Activated CD8-positive, alpha-beta memory T cell treated with anti-CD3 and anti-CD28 coated beads for 4 hours (primary cell): ENCODE measurements at regions not wholly inside any gene's neighbourhood (a gene's known extent, or its start where the extent isn't known, plus 50 kb on each side); places are given as distances from the start of the nearest gene placed in this dataset.

ENCODE experiments used
- DNase-seq, 2 donors: peaks; one replicate each; pipeline ENCODE4 v3.0.0-alpha.2; 2020; ENCODE audit warnings: low read depth in 2 of 2

DNA sequence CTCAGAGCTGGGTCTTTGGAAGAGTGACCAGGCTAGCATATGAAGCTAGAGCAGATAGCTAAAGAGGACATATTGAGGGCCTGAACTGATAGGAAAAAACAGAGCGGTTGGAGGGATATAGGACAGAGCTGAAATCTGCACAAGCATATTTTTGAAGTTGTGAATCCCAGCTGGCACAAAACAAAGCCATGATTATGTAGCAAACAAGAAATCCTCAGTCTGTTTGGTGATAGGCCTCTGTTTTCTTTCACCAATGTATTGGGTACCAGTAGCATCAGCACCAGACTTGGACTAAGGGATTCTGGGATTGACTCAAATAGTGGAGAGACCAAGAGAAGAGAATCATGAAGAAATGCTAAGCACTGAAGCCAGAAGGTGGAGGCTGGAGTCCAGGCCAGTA, 151.0 kb downstream of the FAM43A start:
- no peak for DNase-seq

DNA sequence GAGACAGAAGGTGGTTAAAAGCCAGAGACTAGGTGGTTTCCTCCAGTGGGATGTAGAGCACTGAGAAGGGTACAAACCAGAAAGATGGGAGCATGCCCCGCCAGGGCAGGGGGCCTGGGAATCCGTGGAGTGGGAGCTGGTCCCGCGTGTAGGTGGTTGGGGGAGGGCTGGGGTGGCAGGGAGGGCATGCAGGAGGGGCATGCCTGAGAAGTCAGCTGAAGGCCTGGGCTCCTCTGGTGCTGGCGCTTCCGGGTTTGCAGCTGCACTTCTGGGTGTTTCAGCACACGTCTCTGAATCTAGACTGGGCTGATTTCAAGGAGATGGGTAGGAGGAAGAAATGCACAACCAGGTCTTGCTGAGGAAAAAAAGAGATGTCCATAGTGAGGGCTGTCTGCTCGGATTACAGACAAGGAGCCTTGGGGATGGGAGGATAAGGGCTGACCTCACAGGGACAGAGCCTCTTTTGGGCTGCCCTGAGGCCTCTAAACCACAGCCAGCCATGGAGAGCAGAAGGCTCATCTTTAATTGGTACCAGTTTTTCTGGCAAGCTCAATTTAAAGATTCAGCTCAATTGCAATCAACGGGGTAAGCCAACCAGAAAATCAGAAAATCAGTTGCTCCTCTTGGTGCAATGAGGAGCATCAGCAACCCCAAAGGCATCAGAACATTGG, 151.9 kb downstream of the FAM43A start:
- DNase-seq = no peak

DNA sequence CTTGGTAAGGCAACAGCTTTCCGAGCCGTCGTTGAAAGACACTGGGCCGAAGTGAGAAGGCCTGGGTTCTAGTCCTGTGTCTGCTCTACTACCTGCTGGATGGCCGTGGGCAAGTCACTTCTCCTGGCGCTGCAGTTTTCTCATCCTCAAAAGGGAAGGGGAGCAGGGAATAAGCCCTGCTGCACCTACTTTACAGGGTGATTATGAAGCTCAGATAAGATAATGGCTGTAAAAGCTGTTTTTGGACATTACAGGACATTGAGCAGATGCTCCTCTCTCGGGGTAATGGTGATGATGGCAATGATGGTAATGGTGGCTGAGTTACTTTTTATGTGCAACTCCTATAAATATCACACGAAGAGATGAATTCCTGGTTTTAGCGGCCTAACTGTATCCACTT, 152.6 kb downstream of the FAM43A start:
- DNase-seq = no peak

DNA sequence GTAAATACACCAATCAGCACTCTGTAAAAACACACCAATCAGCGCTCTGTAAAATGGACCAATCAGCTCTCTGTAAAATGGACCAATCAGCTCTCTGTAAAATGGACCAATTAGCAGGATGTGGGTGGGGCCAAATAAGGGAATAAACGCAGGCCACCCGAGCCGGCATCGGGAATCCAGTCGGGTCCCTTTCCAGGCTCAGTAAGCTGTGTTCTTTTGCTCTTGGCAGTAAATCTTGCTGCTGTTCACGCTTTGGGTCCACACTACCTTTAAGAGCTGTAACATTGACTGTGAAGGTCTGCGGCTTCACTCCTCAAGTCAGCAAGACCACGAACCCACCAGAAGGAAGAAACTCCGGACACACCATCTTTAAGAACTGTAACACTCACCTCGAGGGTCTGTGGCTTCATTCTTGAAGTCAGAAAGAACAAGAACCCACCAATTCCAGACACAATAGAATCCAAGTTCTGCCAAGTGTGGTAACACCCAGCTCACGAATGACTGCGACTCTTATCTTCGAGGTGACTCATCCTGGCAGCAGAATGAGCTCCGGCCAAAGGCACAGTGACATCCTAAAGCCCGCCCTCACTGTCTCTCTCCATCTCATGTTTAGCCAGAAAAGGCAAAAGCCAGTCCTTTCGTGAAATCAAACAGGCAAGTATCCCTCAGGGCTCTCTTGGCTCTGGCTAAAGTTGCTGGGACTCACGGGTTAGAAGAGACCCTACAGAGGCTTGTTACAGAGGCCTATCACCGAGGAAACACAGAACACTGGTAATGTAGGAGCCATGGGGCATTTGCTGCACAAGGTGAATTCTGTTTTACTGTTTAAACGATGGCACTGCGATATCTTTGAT, 155.2 kb downstream of the FAM43A start:
- no peak for DNase-seq

DNA sequence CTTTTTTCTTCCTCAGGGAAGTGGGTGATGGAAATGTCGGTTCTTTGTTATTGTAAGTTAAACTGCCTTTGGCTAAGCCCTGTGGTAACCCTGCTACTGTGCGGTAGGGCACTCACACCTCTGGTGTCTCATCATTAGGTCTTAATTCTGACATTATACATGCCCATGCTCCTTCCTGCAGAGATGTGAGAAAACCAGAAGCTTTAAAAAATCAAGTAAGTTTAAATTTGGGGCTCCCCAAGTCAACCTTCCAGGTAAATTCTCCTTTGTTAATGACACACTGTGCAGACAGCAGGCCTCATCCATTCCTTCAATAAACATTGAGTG, 155.8 kb downstream of the FAM43A start:
- no peak for DNase-seq

DNA sequence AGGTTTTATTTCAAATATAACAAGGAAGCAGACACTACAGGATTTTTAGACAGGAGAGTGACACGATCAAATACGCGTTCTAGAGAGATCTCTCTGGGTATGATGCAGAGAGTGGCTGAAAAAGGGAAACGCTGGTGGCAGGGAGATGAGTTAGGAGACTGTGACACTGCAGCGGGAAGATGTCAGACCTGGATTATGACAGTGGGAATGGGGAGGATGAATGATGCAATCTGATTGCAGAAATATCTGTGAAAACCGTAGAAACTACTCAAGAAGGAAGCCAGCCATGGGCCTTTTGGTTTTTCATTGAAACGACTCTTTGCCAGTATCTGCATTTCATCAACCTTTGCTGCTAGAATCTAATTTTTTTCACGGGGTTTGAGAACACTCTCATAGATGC, 157.9 kb downstream of the FAM43A start:
- DNase-seq = no peak

DNA sequence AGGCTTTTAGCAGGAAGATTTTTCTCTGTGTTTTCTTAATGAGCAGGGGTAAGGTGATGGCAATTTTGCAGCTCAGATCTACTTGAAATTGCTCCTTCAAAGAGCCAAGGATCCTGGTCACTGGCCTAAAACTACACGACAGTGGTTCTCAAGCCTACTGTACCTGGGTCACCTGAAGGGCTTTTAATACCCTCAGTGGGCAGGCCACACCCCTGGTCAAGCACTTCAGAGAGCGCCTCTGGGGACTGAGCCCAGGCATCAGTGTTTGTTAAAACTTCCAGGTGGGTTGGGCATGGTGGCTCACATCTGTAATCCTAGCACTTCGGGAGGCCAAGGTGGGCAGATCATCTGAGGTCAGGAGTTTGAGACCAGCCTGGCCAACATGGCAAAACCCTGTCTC, 158.4 kb downstream of the FAM43A start:
- DNase-seq = no peak

DNA sequence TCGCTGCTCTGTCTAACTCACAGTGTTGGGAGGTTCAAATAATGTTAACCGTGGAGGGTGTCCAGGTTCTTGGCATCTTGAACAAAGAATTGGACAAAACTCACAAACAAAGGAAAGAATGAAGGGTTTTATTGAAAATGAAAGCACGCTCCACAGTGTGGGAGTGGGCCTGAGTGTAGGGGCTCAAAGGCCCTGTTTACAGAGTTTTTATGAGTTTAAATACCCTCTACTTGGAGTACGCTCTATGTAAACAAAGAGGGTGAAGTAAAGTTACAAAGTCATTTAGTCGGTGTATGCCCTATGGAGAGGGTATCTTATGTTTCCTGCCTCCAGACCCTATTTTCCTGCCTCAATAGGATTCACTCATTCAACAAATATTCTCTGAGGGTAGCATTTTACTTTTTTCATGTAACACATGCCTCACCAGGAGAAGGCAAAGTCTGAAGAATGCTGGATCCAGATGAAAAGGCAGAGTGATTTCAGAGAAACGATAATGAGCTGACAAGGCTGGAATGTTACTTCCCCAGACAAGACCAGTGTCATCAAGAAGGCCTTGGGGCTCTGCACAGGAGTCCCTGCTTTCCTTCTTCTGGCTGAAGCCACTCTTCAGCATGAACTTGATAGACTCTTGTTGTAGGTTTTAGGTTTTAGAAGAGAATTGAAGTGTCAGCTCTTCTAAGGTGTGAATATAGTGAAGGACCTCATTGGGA, 163.6 kb downstream of the FAM43A start:
- no peak for DNase-seq

DNA sequence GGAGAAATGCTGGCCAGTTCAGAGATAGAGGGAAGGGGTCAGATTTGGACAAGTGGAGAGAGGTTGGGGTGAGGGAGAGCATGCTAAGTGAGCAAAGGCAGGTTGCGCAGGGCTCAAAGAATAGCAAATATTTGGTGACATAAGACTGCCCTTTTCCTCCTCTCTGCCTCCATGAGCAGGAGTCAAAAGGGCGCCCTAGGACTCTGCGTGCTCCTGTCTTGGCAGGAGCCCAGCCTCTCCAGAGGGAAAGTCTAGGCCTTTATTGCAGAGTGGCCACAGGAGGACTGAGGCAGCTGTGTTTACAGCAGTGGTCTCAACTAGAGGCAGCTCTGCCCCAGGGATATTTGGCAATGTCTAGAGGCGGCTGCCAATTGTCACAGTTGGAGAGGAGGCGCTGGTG, 165.6 kb downstream of the FAM43A start:
- no peak for DNase-seq

DNA sequence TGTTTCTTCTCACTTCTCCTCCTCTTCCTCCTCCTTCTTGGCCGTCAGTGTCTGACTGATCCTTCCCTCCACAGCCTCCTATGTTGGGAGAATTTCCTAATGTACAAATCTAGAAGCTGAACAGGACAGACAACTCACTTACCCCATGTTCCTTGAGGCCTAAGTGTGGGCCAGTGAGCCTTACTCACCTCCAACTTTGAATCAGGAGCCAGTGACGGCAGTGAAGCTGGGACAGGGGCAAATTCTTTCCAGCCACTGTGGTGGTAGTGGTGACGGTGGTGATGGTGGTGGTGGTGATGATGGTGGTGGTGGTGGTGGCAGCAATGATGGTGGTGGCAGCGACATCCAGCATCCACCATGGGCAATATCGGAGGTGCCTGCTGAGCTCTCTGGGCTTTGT, 166.3 kb downstream of the FAM43A start:
- no peak for DNase-seq

DNA sequence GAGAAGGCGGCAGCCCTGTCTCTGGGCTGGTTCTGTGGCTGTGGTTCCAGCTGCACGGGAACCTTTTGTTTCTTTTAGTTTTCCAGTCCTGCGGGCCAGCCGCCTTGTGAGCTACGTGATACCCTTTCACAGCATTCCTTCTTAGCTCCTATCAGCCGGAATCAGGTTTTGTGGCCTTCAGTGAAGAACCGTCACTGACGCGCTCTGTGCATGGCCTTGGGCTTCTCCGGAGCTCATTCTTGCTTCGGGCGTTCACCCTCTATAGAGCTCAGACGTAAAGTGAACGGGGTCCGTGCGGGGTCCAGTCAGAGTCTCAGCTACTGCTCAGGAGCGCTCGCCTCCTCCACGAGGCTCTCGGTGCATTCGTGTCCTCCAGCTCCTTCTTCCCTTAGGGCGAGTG, 166.7 kb downstream of the FAM43A start:
- no peak for DNase-seq

DNA sequence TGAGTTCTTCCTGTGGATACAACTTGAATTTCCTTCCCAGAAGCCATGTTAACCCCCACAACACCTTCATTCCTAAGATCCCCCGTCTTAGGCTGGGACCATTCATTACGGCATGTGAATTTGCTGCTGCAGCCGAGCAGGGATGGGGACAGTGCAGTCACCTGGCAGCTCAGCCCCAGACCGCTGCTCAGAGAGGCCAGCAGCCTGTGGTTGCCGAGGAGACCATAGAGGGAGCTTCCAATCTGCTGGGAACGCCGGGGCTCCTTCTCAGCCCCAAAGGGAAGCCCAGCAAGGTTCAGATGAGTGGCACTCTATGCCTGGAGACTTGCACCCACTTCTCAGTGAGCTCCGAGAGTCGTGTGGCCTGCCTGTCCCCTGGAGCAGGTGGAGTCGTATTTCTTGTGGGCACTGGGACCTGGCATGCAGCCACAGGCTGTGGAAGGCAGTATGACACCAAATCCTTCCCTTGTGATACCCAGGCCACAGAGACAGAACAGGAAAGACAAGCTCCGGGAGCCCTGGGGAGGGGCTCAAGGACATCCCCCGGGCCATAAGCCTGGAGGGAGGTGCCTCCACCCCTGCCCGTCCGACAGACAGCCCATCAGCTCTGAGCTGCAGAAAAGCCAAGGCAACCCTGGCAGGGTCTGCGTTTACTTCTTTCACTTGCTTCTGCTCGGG, 167.3 kb downstream of the FAM43A start:
- no peak for DNase-seq

DNA sequence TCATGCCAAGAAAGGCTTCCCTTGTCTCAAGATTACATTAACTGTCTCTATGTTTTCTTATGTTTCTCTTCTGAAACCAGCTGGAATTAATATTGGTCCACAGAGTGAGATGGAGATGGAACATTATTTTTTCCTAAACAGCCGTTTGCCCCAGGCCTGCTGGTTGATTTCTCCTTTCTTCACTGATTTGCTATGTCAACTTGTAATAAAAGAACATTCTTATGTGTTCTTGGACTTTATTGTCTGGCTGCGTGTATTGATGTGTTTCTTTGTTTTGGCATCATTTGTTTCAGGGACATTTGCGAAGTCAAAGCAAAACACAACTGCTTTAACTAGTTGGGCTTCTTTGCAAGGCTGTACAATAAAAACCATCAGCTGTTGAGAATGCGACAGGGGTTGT, 168.5 kb downstream of the FAM43A start:
- DNase-seq = no peak

DNA sequence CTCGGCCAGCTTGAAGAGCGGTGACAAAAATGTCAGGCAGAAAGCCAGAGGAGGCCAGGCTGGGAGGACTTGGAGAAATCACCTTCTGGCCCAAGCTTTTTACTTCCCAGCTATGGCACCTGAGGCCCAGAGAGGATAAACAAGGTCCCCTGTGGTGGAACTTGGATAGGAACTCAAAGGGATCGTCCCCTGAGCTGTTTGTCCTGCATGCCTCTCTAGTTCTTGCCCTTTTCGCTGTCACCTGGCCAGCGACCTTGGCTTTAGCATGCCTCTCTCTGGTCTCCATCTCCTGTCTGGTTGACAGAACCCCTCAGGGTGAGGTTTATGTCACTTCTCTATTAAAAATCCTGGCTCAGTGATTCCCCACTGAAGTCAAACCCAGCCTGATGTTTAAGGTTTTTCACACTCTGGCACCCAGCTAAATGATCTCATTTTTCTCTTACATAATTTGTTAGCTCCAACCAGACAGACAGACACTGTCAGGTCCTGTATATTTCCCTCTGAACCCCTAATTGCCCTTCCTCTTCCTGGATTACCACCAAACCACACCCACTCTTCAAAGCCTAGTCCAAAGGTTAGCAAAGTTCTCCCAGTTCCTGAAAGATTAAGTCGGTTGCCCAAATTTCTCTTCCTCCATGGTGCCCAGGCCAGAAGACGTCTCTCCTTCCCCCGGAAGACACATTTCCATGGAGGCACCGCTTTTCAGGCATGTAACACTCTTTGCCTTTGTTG, 169.1 kb downstream of the FAM43A start:
- no peak for DNase-seq

DNA sequence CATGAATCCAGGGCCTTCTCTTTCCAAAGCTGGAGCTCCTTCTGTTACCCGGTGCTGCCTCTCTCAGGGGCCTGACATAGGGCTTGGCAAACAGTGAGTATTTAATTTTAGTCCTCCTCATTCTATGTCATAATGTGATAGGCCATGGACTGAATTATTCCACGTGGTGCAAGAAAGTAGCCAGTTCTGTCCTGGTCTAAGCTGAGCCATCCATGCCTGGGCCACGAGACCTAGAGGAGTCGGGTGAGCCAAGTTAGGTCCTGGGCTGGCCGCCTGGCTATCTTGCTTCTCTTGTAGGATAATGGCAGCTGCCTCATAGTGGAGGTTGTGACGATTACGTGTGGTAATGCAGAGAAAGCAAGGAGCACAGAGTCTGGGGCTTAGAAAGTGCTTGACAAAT, 170.6 kb downstream of the FAM43A start:
- DNase-seq = no peak

DNA sequence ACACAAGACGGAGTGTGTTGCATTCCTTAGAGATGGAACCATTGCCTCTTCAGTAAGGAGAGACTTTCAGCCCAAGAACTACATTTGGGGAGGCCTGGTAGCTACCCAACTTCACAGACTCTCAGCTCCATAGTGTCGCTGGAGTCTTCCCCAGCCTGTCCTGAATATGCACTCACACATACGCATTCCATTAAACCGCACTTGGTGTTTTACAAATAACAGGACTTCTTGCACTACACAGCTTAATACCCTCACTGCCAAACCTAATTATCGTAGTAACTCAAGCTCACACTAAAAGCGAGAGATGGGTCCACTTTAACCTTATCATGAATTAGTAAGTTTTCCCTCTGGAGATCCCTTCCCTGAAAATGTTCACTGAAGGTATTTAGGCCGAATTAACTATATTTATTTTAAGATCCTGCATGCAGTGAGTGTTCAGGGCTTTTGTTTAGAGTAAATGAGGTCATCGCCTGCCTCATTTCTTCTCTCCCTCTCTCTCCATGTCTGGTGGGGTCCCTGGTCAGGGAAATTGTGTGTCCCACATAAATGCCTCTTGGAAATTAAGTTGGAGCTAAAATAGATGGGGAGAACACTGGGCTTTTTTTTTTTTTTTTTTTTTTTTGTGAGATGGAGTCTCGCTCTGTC, 171.9 kb downstream of the FAM43A start:
- DNase-seq = no peak

DNA sequence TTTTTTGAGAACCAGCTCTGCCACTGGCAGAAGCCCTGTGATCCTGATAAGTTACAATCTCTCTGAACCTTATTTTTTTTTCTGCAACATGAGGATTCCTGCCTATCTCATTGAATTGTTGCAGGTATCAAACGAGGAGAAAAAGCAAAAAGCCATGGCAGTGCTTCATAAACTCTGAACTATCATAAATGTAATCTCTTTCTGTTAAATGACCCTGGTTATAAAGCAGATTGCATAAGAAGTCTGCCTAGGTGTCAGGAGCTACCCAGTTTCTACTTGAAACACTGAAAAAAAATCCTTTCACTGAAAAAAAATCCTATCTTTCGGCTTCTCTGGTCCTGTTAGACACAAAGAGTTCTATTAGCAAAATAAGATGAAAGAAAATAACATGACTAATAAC, 172.7 kb downstream of the FAM43A start:
- no peak for DNase-seq

DNA sequence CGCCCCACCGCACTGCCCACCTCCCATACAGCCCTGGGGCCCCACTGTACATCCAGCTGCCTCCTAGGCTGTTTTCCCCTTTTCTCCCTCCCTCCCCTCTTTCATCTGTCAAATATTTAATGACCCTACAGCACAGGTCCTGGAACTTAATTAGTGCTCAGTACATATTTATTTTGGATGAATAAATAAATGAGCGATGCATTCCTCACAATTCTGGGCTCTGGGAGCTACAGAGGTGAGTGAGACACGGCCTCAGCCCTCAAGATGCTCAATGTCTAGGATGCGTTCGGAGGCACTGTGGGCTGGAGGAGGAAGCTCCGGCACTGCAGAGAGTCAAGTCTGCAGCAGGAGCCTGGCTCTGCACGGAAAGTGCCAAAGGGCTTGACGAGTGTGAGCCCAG, 175.0 kb downstream of the FAM43A start:
- DNase-seq = no peak

DNA sequence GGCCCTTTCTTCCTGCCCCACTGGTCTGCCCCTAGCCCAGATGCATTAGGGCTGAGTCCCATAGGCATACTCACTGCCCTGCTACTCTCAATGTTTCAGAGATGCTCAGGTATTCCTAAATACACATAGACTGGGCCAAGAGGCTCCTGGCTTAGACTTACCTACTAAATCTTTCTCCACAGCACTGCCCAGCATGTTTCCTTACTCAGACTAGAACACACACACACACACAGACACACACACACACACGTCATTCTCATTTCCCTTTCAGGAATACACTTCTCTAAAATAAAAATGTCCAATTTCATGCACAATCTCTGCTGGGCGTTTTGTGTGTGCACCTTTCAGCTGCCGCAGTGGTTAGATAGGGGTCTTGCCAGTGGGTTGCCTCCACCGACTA, 175.7 kb downstream of the FAM43A start:
- no peak for DNase-seq

DNA sequence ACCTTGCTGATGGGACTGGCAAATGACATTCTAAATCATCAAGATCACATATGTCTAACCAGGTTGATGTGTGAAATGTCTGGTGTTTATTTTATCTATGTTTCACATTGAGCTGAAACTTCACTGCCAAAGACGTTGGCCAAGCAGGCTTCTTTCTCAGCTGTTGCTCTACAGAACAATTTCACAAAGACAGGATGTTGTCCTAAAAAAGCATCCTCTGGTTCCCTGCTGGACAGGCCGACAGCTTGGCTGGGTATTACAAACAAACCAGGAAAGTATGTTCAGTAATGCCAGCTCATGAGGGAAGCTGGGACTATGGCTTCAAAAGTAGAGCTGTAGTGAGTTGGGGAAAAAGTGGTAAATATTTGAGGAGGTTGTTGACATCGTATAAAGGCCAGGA, 179.4 kb downstream of the FAM43A start:
- DNase-seq = no peak

DNA sequence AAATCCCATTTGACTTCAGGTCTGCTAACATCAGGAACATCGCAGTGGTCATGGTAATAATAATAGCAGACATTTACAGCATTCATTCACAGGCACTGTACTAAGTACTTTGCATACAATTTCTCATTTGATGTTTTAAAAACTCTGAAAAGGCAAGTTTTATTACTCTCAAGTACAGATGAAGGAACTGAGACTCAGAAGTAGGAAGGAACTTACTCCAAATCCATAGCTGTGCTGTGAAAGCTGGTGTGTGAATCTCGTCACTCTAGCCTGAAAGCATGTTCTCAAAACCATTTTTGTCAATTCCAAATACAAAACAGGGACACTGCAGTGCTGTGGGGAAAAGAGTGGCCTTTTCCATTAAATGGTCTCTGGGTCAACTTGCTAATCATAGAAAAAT, 179.9 kb downstream of the FAM43A start:
- DNase-seq = no peak
